ENCODE measurements at regions not wholly inside any gene's neighbourhood (a gene's known extent, or its start where the extent isn't known, plus 50 kb on each side); places are given as distances from the start of the nearest gene placed in this dataset.

GRCh38 chr13:50587115-50587514, 256.4 kb downstream of the DLEU7 start:
- TF ChIP-seq CTCF (IDR thresholded peaks at IDR 0.05) (no peak), POLR2A (IDR thresholded peaks at IDR 0.05) (no peak)
